Uterus (tissue), 2 donors: ENCODE measurements at regions not wholly inside any gene's neighbourhood (a gene's known extent, or its start where the extent isn't known, plus 50 kb on each side); places are given as distances from the start of the nearest gene placed in this dataset.

Experiments
- CTCF ChIP-seq, 4 experiments: fragments of 200-600 bp in 2 of 4; fragments of 450-650 bp in 2 of 4; sonication (generic) in 2 of 4; IDR thresholded peaks; one replicate each; pipeline ENCODE4 v1.5.1; 2016 to 2019; ENCODE audit warnings: antibody characterized with exemption in 4 of 4, mild to moderate bottlenecking in 2 of 4, moderate library complexity in 1 of 4
- POLR2A ChIP-seq, 2 donors: fragments of 450-650 bp; IDR thresholded peaks; one replicate each; pipeline ENCODE4 v1.6.1; 2016; ENCODE audit warnings: antibody characterized with exemption in 2 of 2, mild to moderate bottlenecking in 1 of 2, moderate library complexity in 1 of 2

GRCh38 chr1:187456446-187456845, 627.7 kb downstream of the PLA2G4A start:
- TF ChIP-seq CTCF (IDR thresholded peaks at IDR 0.05) (no peak), POLR2A (IDR thresholded peaks at IDR 0.05) (no peak)
